LNCAP (cell line): ENCODE measurements at regions not wholly inside any gene's neighbourhood (a gene's known extent, or its start where the extent isn't known, plus 50 kb on each side); places are given as distances from the start of the nearest gene placed in this dataset.

ENCODE experiments used
- TF ChIP-seq, protein P1 (sequence below): fragments of 450-650 bp; IDR thresholded peaks from 2 replicates; pipeline ENCODE4 v1.5.1; 2017; ENCODE audit warnings: mild to moderate bottlenecking

DNA sequence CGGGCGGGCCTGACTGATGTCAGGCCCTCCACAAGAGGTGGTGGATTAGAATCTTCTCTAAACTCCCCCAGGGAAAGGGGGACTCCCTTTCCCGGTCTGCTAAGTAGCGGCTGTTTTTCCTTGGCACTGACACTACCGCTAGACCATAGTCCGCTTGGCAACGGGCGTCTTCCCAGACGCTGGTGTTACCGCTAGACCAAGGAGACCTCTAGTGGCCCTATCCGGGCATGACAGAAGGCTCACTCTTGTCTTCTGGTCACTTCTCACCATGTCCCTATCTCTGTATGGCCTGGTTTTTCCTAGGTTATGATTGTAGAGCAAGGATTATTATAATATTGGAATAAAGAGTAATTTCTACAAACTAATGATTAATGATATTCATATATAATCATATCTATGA is 318.2 kb upstream of the DKK2 start:
- TF ChIP-seq, protein P1, sequence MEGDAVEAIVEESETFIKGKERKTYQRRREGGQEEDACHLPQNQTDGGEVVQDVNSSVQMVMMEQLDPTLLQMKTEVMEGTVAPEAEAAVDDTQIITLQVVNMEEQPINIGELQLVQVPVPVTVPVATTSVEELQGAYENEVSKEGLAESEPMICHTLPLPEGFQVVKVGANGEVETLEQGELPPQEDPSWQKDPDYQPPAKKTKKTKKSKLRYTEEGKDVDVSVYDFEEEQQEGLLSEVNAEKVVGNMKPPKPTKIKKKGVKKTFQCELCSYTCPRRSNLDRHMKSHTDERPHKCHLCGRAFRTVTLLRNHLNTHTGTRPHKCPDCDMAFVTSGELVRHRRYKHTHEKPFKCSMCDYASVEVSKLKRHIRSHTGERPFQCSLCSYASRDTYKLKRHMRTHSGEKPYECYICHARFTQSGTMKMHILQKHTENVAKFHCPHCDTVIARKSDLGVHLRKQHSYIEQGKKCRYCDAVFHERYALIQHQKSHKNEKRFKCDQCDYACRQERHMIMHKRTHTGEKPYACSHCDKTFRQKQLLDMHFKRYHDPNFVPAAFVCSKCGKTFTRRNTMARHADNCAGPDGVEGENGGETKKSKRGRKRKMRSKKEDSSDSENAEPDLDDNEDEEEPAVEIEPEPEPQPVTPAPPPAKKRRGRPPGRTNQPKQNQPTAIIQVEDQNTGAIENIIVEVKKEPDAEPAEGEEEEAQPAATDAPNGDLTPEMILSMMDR: peak; percentile 42

DNA sequence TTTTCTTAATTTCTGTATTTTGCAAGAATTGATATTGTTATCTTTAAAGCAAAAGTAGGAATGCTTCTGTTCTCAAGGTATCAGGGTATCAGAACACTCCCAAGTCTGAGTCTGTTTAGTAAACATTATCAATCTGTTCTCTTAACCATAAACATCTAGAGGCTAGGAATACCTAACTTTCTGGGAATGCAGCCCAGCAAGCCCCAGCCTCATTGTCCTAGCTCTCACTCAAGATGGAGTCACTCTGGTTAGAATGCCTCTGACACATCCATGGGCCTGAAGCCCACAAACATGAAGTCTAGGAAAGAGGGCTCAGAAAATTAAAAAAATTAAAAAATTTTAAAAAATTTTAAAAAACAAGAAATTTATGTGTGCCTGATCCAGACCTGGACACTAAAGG is 315.1 kb upstream of the DKK2 start:
- TF ChIP-seq, protein P1: no peak

DNA sequence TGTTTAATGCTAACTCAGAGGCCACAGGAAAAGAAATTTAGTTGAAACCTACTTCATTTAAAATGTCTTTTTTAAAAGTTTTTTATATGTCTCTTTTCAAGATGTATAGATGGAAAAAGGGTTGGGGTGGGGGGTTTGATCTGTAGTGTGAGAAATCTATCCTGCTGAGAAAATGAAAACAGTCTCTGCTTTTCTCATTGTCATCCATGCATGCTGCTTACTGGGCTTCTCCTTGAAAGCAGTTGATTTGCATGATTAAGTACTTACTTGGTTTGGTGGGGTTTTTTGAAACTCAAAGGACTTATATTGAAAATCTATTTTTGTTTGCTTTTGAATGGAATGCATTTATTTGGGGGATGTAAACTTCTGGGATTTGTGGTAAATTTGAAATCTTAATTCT is 313.6 kb upstream of the DKK2 start:
- TF ChIP-seq, protein P1: no peak

DNA sequence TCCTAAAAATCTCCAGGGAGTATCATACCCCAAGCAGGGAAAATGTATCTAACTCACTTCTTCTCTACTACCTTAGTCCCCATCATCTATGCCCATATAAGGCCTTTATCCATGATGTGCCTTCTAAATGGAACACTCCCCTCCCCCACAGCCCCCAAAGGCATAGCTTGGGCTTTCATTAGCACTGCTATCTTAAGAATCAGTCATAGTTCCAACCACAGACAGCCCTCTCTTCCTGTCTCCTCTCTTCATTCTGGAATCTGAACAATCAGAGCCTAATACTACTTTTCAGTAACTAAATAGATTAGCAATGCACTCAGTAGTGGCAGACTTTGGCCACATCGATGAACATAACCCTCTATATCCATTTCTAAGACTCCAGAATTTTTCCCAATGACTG is 313.2 kb upstream of the DKK2 start:
- TF ChIP-seq, protein P1: no peak

DNA sequence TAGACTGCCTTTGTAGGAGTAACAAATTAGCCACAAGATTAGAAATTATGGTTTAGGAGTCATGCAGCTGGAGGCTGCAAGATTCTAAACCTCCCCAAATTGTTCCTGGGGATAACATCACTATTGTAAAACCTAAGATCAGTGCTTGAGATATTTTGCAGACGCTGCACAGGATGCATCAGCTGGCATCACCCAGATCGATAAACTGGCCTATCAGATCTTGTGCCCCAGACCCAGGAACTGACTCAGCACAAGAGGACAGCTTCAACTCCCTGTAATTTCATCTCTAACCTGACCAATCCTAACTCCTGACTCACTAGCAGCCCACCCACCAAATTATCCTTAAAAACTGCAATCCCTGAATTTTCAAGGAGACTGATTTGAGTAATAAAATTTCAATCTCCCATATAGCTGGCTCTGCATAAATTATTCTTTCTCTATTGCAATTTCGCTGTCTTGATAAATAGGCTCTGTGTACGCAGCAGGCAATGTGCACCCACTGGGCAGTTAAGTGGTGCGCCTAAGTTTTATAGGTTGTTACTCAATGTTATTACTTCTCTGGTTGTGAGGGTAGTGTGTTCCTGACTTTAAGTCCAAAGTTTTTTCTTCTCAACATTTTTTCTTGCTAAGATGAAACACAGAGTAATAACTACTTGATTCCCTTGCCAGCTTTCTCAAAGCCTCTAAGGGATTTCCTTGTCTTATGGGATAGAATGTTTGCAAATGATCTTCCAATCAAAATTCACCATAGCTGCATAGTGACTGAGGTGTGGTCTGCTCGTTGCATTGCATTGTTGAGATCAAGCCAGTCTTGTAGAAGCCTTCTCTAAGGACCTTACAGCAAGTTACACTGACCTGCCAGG is 312.3 kb upstream of the DKK2 start:
- TF ChIP-seq, protein P1: no peak

DNA sequence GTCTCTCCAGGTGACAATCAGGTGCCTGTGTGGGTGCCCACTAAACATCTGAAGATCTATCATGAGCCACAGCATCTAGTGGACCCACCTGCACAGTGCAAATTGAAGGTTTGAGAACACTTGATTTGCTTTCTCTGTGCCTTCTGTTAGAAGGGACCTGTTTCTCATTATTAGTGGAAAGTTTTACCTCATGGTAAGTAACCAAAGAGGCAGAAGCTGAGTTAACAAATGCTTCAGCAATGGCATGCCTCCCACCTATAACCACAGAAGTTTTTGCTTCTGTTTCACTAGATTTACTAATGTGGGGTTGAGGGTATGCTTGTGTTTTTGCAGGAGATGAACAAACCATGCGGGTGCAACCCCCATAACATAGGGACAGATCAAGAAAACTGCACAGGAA is 297.4 kb upstream of the DKK2 start:
- TF ChIP-seq, protein P1: no peak

DNA sequence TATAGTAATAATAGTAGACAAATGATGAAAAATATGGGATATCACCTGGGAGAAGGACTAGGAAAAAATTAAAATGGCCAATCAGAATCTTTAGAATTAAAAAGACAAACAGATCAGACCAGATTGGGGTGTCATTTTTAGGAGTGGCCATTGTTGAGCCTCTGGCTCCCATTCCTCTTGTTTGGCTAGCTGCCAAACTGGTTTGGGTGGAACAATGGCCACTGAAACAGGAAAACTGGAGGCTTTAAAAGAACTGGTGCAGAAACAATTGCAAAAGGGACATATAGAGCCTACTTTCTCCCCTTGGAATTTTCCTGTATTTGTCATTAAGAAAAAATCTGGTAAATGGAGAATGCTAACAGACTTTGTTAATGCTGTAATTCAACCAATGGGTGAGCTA is 294.8 kb upstream of the DKK2 start:
- TF ChIP-seq, protein P1: no peak
